MM.1S (cell line): ENCODE measurements at regions not wholly inside any gene's neighbourhood (a gene's known extent, or its start where the extent isn't known, plus 50 kb on each side); places are given as distances from the start of the nearest gene placed in this dataset.

Source experiments
- EZH2 ChIP-seq: fragments of 300-600 bp; sonication (generic); optimal IDR thresholded peaks from 2 replicates; pipeline ENCODE3; 2017; ENCODE audit warnings: low read depth, mild to moderate bottlenecking, antibody characterized with exemption, low read length, mixed read lengths
- EZH2phosphoT487 ChIP-seq: fragments of 300-600 bp; sonication (generic); IDR thresholded peaks from 2 replicates; pipeline ENCODE4 v1.6.1; 2018; ENCODE audit warnings: antibody characterized with exemption, low read length
- TF ChIP-seq, protein P1 (sequence below): fragments of 300-600 bp; sonication (generic); IDR thresholded peaks from 2 replicates; pipeline ENCODE4 v1.5.1; 2016; ENCODE audit warnings: antibody characterized with exemption, low read length, mixed read lengths

DNA sequence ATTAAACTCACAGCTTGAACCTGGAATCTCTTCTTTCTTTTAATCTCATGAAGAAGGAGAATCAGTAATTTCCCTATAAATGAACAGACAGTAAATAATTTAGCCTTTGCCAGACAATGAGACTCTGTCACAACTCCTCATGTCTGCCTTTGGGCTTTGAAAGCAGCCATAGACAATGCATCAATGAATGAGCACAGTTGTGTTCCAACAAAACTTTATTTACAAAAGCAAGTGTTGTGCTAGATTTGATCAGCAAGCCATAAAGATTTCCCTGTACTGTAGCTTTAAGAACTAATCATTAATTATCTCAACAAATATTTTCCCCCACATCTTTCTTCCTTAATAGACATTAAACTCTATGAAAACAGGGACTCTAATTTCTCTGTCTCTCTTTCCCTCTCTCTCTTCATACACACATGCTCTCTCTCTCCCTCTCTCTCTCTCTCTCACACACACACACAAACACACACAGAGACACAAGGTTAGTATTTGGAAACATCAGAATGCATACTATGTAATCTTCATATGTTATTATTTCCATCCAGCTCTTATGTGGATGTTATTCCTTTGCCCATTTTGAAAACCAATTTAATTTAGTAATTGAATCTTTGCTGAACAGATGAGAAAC is 1209.8 kb upstream of the CDH6 start:
- TF ChIP-seq, protein P1, sequence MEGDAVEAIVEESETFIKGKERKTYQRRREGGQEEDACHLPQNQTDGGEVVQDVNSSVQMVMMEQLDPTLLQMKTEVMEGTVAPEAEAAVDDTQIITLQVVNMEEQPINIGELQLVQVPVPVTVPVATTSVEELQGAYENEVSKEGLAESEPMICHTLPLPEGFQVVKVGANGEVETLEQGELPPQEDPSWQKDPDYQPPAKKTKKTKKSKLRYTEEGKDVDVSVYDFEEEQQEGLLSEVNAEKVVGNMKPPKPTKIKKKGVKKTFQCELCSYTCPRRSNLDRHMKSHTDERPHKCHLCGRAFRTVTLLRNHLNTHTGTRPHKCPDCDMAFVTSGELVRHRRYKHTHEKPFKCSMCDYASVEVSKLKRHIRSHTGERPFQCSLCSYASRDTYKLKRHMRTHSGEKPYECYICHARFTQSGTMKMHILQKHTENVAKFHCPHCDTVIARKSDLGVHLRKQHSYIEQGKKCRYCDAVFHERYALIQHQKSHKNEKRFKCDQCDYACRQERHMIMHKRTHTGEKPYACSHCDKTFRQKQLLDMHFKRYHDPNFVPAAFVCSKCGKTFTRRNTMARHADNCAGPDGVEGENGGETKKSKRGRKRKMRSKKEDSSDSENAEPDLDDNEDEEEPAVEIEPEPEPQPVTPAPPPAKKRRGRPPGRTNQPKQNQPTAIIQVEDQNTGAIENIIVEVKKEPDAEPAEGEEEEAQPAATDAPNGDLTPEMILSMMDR = no peak
- no peak for TF ChIP-seq EZH2phosphoT487
- TF ChIP-seq EZH2 = no peak
